ENCODE measurements at regions not wholly inside any gene's neighbourhood (a gene's known extent, or its start where the extent isn't known, plus 50 kb on each side); places are given as distances from the start of the nearest gene placed in this dataset.
"Not testable (repeated sequence)": the region's sequence is repeated elsewhere in the genome, so short reads cannot be mapped to it uniquely, and the experiment has no call there.

GRCh38 chr22:23383491-23384361 is 196.4 kb downstream of the IGLL1 start:
- no peak overlapping the region for H3K27ac ChIP-seq
- ATAC-seq (ENCODE audit: low FRiP score in 2 of 2) (no peak), DNase-seq (peak in 1 of 2 donors; percentile 64)
- no peaks in the 10 kb centered on the region for H3K36me3 ChIP-seq
- H3K4me3 ChIP-seq: no peak overlapping the region
- peaks cover 0 to 21% (median 10%) of the 10 kb centered on the region in 4 donors for H3K4me1 ChIP-seq
- H3K27me3 ChIP-seq: no peaks in the 10 kb centered on the region
- H3K9me3 ChIP-seq: no peaks in the 10 kb centered on the region
- 39 to 57% methylated on average over 8 to 23 of the region's 23 CpGs for WGBS, 2 donors
- no peak for TF ChIP-seq POLR2A (IDR thresholded peaks at IDR 0.05)

GRCh38 chr22:23382428-23383218 is 197.5 kb downstream of the IGLL1 start:
- no peak overlapping the region for H3K4me3 ChIP-seq
- ATAC-seq (ENCODE audit: low FRiP score in 2 of 2): no peak
- no peaks in the 10 kb centered on the region for H3K27me3 ChIP-seq
- H3K36me3 ChIP-seq: no peaks in the 10 kb centered on the region
- 81 to 87% methylated on average over 11 to 15 of the region's 16 CpGs for WGBS, 2 donors
- no peak overlapping the region for H3K27ac ChIP-seq
- H3K4me1 ChIP-seq: peaks cover 0 to 18% (median 10%) of the 10 kb centered on the region in 4 donors
- DNase-seq: peak in 1 of 2 donors; percentile 48
- TF ChIP-seq POLR2A (IDR thresholded peaks at IDR 0.05): no peak
- no peak for TF ChIP-seq EP300 (IDR thresholded peaks at IDR 0.05)
- no peak for TF ChIP-seq CTCF (IDR thresholded peaks at IDR 0.05)
- TF ChIP-seq POLR2AphosphoS5 (IDR thresholded peaks at IDR 0.05): no peak
- no peaks in the 10 kb centered on the region for H3K9me3 ChIP-seq

- Histone ChIP-seq H3K27me3 (no peaks in the 10 kb centered on the region), H3K4me1 (peaks cover 0 to 14% (median 10%) of the 10 kb centered on the region in 4 donors), H3K27ac (no peak overlapping the region), H3K4me3 (no peak overlapping the region), H3K36me3 (no peaks in the 10 kb centered on the region), H3K9me3 (no peaks in the 10 kb centered on the region)
- 88 to 92% methylated on average over 6 to 16 of the region's 16 CpGs for WGBS, 2 donors
- ATAC-seq (ENCODE audit: low FRiP score in 2 of 2) (no peak), DNase-seq (peak in 1 of 2 donors; percentile 60)
- no peak for TF ChIP-seq CTCF (IDR thresholded peaks at IDR 0.05)
- no peak for TF ChIP-seq POLR2A (IDR thresholded peaks at IDR 0.05)
- TF ChIP-seq POLR2AphosphoS5 (IDR thresholded peaks at IDR 0.05): no peak
- no peak for TF ChIP-seq EP300 (IDR thresholded peaks at IDR 0.05)
Observed at GRCh38 chr22:23381661-23382427, 198.2 kb downstream of the IGLL1 start.

GRCh38 chr22:23380911-23381310 is 199.2 kb downstream of the IGLL1 start:
- Histone ChIP-seq H3K27ac (no peak overlapping the region), H3K36me3 (no peaks in the 10 kb centered on the region), H3K4me3 (no peak overlapping the region), H3K4me1 (peaks cover 0 to 11% (median 10%) of the 10 kb centered on the region in 4 donors), H3K27me3 (no peaks in the 10 kb centered on the region), H3K9me3 (no peaks in the 10 kb centered on the region)
- ATAC-seq (ENCODE audit: low FRiP score in 2 of 2) (no peak), DNase-seq (no peak)
- TF ChIP-seq POLR2A (IDR thresholded peaks at IDR 0.05) (no peak), EP300 (IDR thresholded peaks at IDR 0.05) (no peak), CTCF (IDR thresholded peaks at IDR 0.05) (no peak), POLR2AphosphoS5 (IDR thresholded peaks at IDR 0.05) (no peak)
- 81 to 95% methylated on average over 4 of the region's 4 CpGs for WGBS, 2 donors

- H3K4me1 ChIP-seq: peaks cover 0 to 11% (median 10%) of the 10 kb centered on the region in 4 donors
- H3K4me3 ChIP-seq: no peak overlapping the region
- WGBS, 2 donors: 33% methylated on average over 3 of the region's 5 CpGs; no CpG with 5 or more reads in 1 of the 2 donors
- ATAC-seq (ENCODE audit: low FRiP score in 2 of 2): no peak
- no peaks in the 10 kb centered on the region for H3K36me3 ChIP-seq
- H3K27ac ChIP-seq: no peak overlapping the region
- no peaks in the 10 kb centered on the region for H3K9me3 ChIP-seq
- TF ChIP-seq POLR2AphosphoS5 (IDR thresholded peaks at IDR 0.05) (no peak), CTCF (IDR thresholded peaks at IDR 0.05) (no peak), EP300 (IDR thresholded peaks at IDR 0.05) (no peak), POLR2A (IDR thresholded peaks at IDR 0.05) (no peak)
- H3K27me3 ChIP-seq: no peaks in the 10 kb centered on the region
- peak in 1 of 2 donors; percentile 54 for DNase-seq
Observed at GRCh38 chr22:23380230-23380573, 199.9 kb downstream of the IGLL1 start.

- peaks cover 0 to 11% (median 10%) of the 10 kb centered on the region in 4 donors for H3K4me1 ChIP-seq
- peak in 1 of 2 donors; percentile 77 for DNase-seq
- not testable (repeated sequence) for H3K27ac ChIP-seq; H3K36me3 ChIP-seq; ATAC-seq (ENCODE audit: low FRiP score in 2 of 2); H3K27me3 ChIP-seq; H3K9me3 ChIP-seq; H3K4me3 ChIP-seq
- 63 to 93% methylated on average over 3 to 10 of the region's 18 CpGs for WGBS, 2 donors
Observed at GRCh38 chr22:23379540-23380229, 199.4 kb downstream of the BCR start.
